ENCODE measurements at regions not wholly inside any gene's neighbourhood (a gene's known extent, or its start where the extent isn't known, plus 50 kb on each side); places are given as distances from the start of the nearest gene placed in this dataset.

DNA sequence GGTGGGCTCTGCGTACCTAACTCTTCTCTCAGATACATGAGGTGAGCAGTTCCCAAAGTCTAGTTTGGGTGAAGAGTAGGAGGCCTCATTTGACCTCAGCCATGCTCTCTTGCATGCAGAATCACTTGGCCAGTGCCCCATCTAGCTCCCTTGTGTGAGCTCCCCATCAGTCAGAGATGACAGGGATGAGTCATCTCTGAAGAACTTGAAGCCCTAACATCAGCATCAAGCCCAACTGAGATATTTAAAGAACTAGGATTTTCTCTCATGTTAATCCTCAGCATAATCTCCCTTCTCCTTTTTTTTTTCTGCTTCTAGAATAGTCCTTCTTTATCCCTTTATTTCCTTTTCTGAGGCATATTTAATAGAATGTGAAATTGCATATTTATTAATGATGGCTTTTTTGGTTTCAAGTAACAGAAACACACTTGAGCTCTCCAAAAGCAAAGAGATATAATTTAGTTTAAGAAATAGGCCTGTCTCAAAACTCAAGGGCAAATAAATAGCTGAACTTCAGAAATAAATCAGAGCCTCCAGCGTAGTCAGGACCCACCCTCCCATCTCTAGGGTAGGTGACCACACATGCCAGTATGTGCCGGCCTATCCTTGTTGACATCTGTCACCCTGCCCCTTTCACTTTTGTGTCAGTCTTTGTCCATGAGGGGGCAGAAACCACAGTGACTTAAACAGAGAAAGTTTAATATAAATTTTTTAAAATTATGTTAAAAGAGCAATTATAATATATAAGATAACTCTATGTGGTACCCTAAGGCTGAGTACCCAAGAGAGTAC lies 112.3 kb downstream of the TSEN15 start:
- no peaks in the 10 kb centered on the region for H3K27me3 Mint-ChIP-seq
- H3K4me1 Mint-ChIP-seq = peaks cover 5% of the 10 kb centered on the region
- H3K4me3 Mint-ChIP-seq = no peak overlapping the region
- Histone ChIP-seq H3K27ac (ENCODE audit: low read length in 2 of 2) (no peak overlapping the region), H4K20me1 (ENCODE audit: control insufficient read depth, insufficient read depth, low read length, poor library complexity, severe bottlenecking) (no peaks in the 10 kb centered on the region), H3K9ac (ENCODE audit: low read length) (no peak overlapping the region), H2AFZ (ENCODE audit: insufficient read depth, low read depth, low read length, poor library complexity, severe bottlenecking) (no peak overlapping the region), H3K4me3 (ENCODE audit: control extremely low read depth in 1 of 5, extremely low read depth in 1 of 5, insufficient read depth in 1 of 5, low read depth in 2 of 5, low read length in 4 of 5) (no peak overlapping the region), H3K4me2 (replicated peaks; ENCODE audit: low read depth, low read length, poor library complexity, severe bottlenecking) (no peak overlapping the region), H3K79me2 (ENCODE audit: control insufficient read depth, insufficient read depth, low read length) (no peaks in the 10 kb centered on the region), H3K27me3 (replicated peaks in 1 of 4; ENCODE audit: control extremely low read depth in 1 of 4, control insufficient read depth in 3 of 4, insufficient read depth in 4 of 4, low read length in 3 of 4) (no peaks in the 10 kb centered on the region), H3K36me3 (replicated peaks in 1 of 2; ENCODE audit: control extremely low read depth in 1 of 2, control insufficient read depth in 1 of 2, extremely low read depth in 1 of 2, insufficient read depth in 2 of 2, low read length in 1 of 2) (no peaks in the 10 kb centered on the region), H3K4me1 (ENCODE audit: control insufficient read depth in 2 of 2, insufficient read depth in 2 of 2, low read length in 2 of 2) (no peaks in the 10 kb centered on the region), H3K9me3 (ENCODE audit: control extremely low read depth in 1 of 3, control insufficient read depth in 2 of 3, insufficient read depth in 1 of 3, low read length in 2 of 3) (peaks cover 0 to 4% (median 0%) of the 10 kb centered on the region in 3 donors)
- DNase-seq (no peak), ATAC-seq (ENCODE audit: low read depth) (no peak)
- no peak overlapping the region for H3K27ac Mint-ChIP-seq
- 53% methylated on average over 2 of the region's 3 CpGs for WGBS (ENCODE audit: insufficient coverage)
- ChIA-PET CTCF (no interaction called here), POLR2A (no interaction called here)
- no peaks in the 10 kb centered on the region for H3K9me3 Mint-ChIP-seq (ENCODE audit: insufficient read depth)
- TF ChIP-seq EZH2 (IDR thresholded peaks at IDR 0.05; ENCODE audit: borderline replicate concordance, insufficient read depth, low read depth, low read length, poor library complexity, severe bottlenecking) = no peak
- TF ChIP-seq, protein P1, sequence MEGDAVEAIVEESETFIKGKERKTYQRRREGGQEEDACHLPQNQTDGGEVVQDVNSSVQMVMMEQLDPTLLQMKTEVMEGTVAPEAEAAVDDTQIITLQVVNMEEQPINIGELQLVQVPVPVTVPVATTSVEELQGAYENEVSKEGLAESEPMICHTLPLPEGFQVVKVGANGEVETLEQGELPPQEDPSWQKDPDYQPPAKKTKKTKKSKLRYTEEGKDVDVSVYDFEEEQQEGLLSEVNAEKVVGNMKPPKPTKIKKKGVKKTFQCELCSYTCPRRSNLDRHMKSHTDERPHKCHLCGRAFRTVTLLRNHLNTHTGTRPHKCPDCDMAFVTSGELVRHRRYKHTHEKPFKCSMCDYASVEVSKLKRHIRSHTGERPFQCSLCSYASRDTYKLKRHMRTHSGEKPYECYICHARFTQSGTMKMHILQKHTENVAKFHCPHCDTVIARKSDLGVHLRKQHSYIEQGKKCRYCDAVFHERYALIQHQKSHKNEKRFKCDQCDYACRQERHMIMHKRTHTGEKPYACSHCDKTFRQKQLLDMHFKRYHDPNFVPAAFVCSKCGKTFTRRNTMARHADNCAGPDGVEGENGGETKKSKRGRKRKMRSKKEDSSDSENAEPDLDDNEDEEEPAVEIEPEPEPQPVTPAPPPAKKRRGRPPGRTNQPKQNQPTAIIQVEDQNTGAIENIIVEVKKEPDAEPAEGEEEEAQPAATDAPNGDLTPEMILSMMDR (IDR thresholded peaks at IDR 0.05) = no peak
- intact Hi-C loops (cut with micrococcal nuclease) = no loop called here

DNA sequence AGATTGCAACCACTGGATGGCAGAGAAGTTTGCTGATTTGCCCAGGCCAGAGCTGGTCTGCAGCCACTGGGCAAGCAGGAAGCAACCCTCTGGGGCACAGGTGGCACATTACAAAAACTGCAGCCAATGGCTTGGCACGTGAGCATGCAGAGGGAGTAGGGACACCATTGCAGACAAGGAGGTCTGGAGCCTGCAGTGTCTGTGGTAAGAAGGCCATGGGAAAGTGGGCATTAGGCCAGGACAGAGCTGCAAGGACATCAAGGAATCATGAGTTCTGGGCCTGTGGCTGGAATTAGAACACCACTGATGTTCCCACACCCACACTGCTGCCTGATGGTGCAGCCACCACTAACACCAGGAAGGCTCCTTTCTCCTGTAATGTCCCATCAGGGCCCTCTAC lies 113.0 kb downstream of the TSEN15 start:
- H3K9me3 Mint-ChIP-seq (ENCODE audit: insufficient read depth) = no peaks in the 10 kb centered on the region
- H3K4me1 Mint-ChIP-seq = peaks cover 5% of the 10 kb centered on the region
- CTCF ChIA-PET = no interaction called here
- H3K4me1 ChIP-seq (ENCODE audit: control insufficient read depth in 2 of 2, insufficient read depth in 2 of 2, low read length in 2 of 2) = no peaks in the 10 kb centered on the region
- DNase-seq (no peak), ATAC-seq (ENCODE audit: low read depth) (no peak)
- no peak overlapping the region for H3K4me3 ChIP-seq (ENCODE audit: control extremely low read depth in 1 of 5, extremely low read depth in 1 of 5, insufficient read depth in 1 of 5, low read depth in 2 of 5, low read length in 4 of 5)
- no peaks in the 10 kb centered on the region for H3K79me2 ChIP-seq (ENCODE audit: control insufficient read depth, insufficient read depth, low read length)
- H4K20me1 ChIP-seq (ENCODE audit: control insufficient read depth, insufficient read depth, low read length, poor library complexity, severe bottlenecking) = no peaks in the 10 kb centered on the region
- no peak overlapping the region for H2AFZ ChIP-seq (ENCODE audit: insufficient read depth, low read depth, low read length, poor library complexity, severe bottlenecking)
- WGBS (ENCODE audit: insufficient coverage) = 92% methylated on average over 1 of the region's 1 CpG
- TF ChIP-seq, protein P1 (IDR thresholded peaks at IDR 0.05) = no peak
- TF ChIP-seq EZH2 (IDR thresholded peaks at IDR 0.05; ENCODE audit: borderline replicate concordance, insufficient read depth, low read depth, low read length, poor library complexity, severe bottlenecking) = no peak
- H3K4me3 Mint-ChIP-seq = no peak overlapping the region
- no peak overlapping the region for H3K27ac Mint-ChIP-seq
- H3K9me3 ChIP-seq (ENCODE audit: control extremely low read depth in 1 of 3, control insufficient read depth in 2 of 3, insufficient read depth in 1 of 3, low read length in 2 of 3) = peaks cover 0 to 4% (median 0%) of the 10 kb centered on the region in 3 donors
- intact Hi-C loops (cut with micrococcal nuclease) = no loop called here
- H3K27ac ChIP-seq (ENCODE audit: low read length in 2 of 2) = no peak overlapping the region
- H3K36me3 ChIP-seq (replicated peaks in 1 of 2; ENCODE audit: control extremely low read depth in 1 of 2, control insufficient read depth in 1 of 2, extremely low read depth in 1 of 2, insufficient read depth in 2 of 2, low read length in 1 of 2) = no peaks in the 10 kb centered on the region
- H3K27me3 ChIP-seq (replicated peaks in 1 of 4; ENCODE audit: control extremely low read depth in 1 of 4, control insufficient read depth in 3 of 4, insufficient read depth in 4 of 4, low read length in 3 of 4) = no peaks in the 10 kb centered on the region
- POLR2A ChIA-PET = no interaction called here
- H3K9ac ChIP-seq (ENCODE audit: low read length) = no peak overlapping the region
- H3K27me3 Mint-ChIP-seq = no peaks in the 10 kb centered on the region
- H3K4me2 ChIP-seq (replicated peaks; ENCODE audit: low read depth, low read length, poor library complexity, severe bottlenecking) = no peak overlapping the region
